CD14-positive monocyte (primary cell): ENCODE measurements at regions not wholly inside any gene's neighbourhood (a gene's known extent, or its start where the extent isn't known, plus 50 kb on each side); places are given as distances from the start of the nearest gene placed in this dataset.

Source experiments
- DNase-seq, 3 donors: peaks; one replicate each; pipeline ENCODE4 v3.0.0-alpha.2; 2011 to 2022
- H2AFZ ChIP-seq: 2 replicates; pipeline ENCODE4 v1.6.0; 2012; ENCODE audit warnings: mild to moderate bottlenecking, low read depth, low read length, inconsistent platforms; ENCODE audit not compliant: insufficient read depth, poor library complexity, severe bottlenecking
- H3K27ac ChIP-seq, 2 donors: 1 replicate in 1 of 2; 2 replicates in 1 of 2; pipeline ENCODE4 v1.5.1; 2012 to 2013; ENCODE audit warnings: low read length in 2 of 2, control low read depth in 1 of 2, inconsistent platforms in 1 of 2, low read depth in 1 of 2, mild to moderate bottlenecking in 1 of 2
- H3K27me3 ChIP-seq, 2 donors: one replicate each; pipeline versions ENCODE4 v1.6.0 to v1.6.1; 2011 to 2013; ENCODE audit warnings: low read length in 2 of 2; ENCODE audit not compliant: control insufficient read depth in 2 of 2, insufficient read depth in 2 of 2
- H3K36me3 ChIP-seq, 2 donors: replicated peaks in 1 of 2; 1 replicate in 1 of 2; 2 replicates in 1 of 2; pipeline versions ENCODE4 v1.5.1 to v1.6.1; 2012 to 2013; ENCODE audit warnings: low read length in 2 of 2, control low read depth in 1 of 2, inconsistent platforms in 1 of 2, mild to moderate bottlenecking in 1 of 2; ENCODE audit not compliant: insufficient read depth in 2 of 2, control insufficient read depth in 1 of 2
- H3K4me1 ChIP-seq, 2 donors: 1 replicate in 1 of 2; 2 replicates in 1 of 2; pipeline versions ENCODE4 v1.5.1 to v1.6.1; 2012 to 2013; ENCODE audit warnings: low read length in 2 of 2, control low read depth in 1 of 2, inconsistent platforms in 1 of 2, mild to moderate bottlenecking in 1 of 2, moderate library complexity in 1 of 2; ENCODE audit not compliant: insufficient read depth in 2 of 2, control insufficient read depth in 1 of 2
- H3K4me2 ChIP-seq: replicated peaks from 2 replicates; pipeline ENCODE3; 2012; ENCODE audit warnings: low read length, moderate library complexity, mild to moderate bottlenecking; ENCODE audit not compliant: poor library complexity, severe bottlenecking; ENCODE audit errors: extremely low read depth
- H3K4me3 ChIP-seq, 3 experiments: fragments of 200-600 bp in 1 of 3; sonication (generic) in 1 of 3; replicated peaks in 1 of 3; 1 replicate in 2 of 3; 2 replicates in 1 of 3; pipeline ENCODE4 v1.5.1; 2011 to 2013; ENCODE audit warnings: low read length in 3 of 3, mild to moderate bottlenecking in 3 of 3, control low read depth in 2 of 3, low read depth in 2 of 3, inconsistent platforms in 1 of 3, moderate library complexity in 1 of 3
- H3K79me2 ChIP-seq: 2 replicates; pipeline ENCODE4 v1.6.0; 2012; ENCODE audit warnings: mild to moderate bottlenecking, control low read depth, inconsistent platforms, low read length, moderate library complexity; ENCODE audit not compliant: insufficient read depth
- H3K9ac ChIP-seq: 2 replicates; pipeline ENCODE4 v1.6.0; 2017; ENCODE audit warnings: low read length, mild to moderate bottlenecking; ENCODE audit not compliant: insufficient read depth, poor library complexity, severe bottlenecking
- H3K9me3 ChIP-seq, 2 donors: replicated peaks in 1 of 2; 1 replicate in 1 of 2; 2 replicates in 1 of 2; pipeline versions ENCODE4 v1.5.1 to v1.6.1; 2012 to 2013; ENCODE audit warnings: low read length in 2 of 2, control low read depth in 1 of 2; ENCODE audit not compliant: control insufficient read depth in 1 of 2, insufficient read depth in 1 of 2
- H4K20me1 ChIP-seq: 2 replicates; pipeline ENCODE4 v1.6.0; 2012; ENCODE audit warnings: mild to moderate bottlenecking, low read length, control low read depth, moderate library complexity; ENCODE audit not compliant: insufficient read depth
- H3K27ac Mint-ChIP-seq, 7 donors: one replicate each; pipeline ENCODE4 v1.8.0; 2020; ENCODE audit warnings: mild to moderate bottlenecking in 7 of 7, mixed read lengths in 7 of 7, moderate library complexity in 6 of 7, inconsistent platforms in 2 of 7
- H3K27me3 Mint-ChIP-seq, 3 donors: one replicate each; pipeline ENCODE4 v1.8.0; 2021 to 2022; ENCODE audit warnings: low read depth in 3 of 3, mild to moderate bottlenecking in 3 of 3, mixed read lengths in 3 of 3, moderate library complexity in 3 of 3, inconsistent platforms in 1 of 3
- H3K36me3 Mint-ChIP-seq, 2 donors: one replicate each; pipeline ENCODE4 v1.8.0; 2020; ENCODE audit warnings: mixed read lengths in 2 of 2, inconsistent platforms in 1 of 2, mild to moderate bottlenecking in 1 of 2
- H3K4me1 Mint-ChIP-seq: one replicate; pipeline ENCODE4 v1.8.0; 2020; ENCODE audit warnings: mild to moderate bottlenecking, mixed read lengths
- H3K4me3 Mint-ChIP-seq, 2 donors: one replicate each; pipeline ENCODE4 v1.8.0; 2020; ENCODE audit warnings: mild to moderate bottlenecking in 2 of 2, mixed read lengths in 2 of 2, moderate library complexity in 1 of 2
- H3K9me3 Mint-ChIP-seq, 7 donors: one replicate each; pipeline ENCODE4 v1.8.0; 2020 to 2022; ENCODE audit warnings: mixed read lengths in 7 of 7, mild to moderate bottlenecking in 6 of 7, moderate library complexity in 6 of 7, inconsistent platforms in 2 of 7
- WGBS: methylation state at CpG from one replicate; pipeline ENCODE4 v1.1.5; 2013; ENCODE audit warnings: missing lambda C conversion rate; ENCODE audit not compliant: insufficient coverage; 5-methylcytosine and 5-hydroxymethylcytosine counted together
- intact Hi-C, 2 donors: fragments of 100-400 bp; cut with micrococcal nuclease; formaldehyde crosslinking; loops; one replicate each; pipeline versions ENCODE4 v1.15.0 to v1.15.1; 2023
- TF ChIP-seq, protein P1 (sequence below): fragments of 200-600 bp; IDR thresholded peaks from one replicate; pipeline ENCODE4 v1.8.0; 2022; ENCODE audit warnings: antibody characterized with exemption, mild to moderate bottlenecking

DNA sequence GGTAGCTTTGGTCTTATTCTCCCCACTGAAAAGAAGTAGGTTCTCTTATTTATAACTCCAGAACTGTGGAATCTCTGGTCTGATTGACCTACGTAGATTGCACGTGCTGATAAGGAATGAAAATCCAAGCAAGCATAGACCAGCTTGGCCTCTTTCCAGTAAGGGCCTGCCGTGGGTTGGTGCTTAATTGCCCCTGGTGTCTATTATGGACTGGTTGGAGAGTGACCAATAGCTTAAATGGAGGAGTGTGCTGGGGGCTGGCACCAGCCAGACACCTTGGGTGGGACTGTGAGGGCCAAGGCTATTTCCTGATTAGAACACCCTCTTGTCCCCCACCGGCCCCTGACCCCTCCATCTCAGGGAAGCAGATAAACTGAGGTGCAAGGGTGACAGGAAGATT is 74.0 kb downstream of the TENT5C start:
- Histone ChIP-seq H3K4me2 (no peak overlapping the region), H3K9me3 (no peaks in the 10 kb centered on the region), H3K4me3 (no peak overlapping the region), H3K27ac (no peak overlapping the region), H3K36me3 (no peaks in the 10 kb centered on the region), H3K27me3 (no peaks in the 10 kb centered on the region), H2AFZ (no peak overlapping the region), H3K79me2 (no peaks in the 10 kb centered on the region), H3K4me1 (no peaks in the 10 kb centered on the region), H4K20me1 (no peaks in the 10 kb centered on the region), H3K9ac (no peak overlapping the region)
- no peak for DNase-seq
- WGBS, result 100% methylated on average over 3 of the region's 4 CpGs
- peaks cover 0 to 3% (median 3%) of the 10 kb centered on the region in 3 donors for H3K27me3 Mint-ChIP-seq
- TF ChIP-seq, protein P1, sequence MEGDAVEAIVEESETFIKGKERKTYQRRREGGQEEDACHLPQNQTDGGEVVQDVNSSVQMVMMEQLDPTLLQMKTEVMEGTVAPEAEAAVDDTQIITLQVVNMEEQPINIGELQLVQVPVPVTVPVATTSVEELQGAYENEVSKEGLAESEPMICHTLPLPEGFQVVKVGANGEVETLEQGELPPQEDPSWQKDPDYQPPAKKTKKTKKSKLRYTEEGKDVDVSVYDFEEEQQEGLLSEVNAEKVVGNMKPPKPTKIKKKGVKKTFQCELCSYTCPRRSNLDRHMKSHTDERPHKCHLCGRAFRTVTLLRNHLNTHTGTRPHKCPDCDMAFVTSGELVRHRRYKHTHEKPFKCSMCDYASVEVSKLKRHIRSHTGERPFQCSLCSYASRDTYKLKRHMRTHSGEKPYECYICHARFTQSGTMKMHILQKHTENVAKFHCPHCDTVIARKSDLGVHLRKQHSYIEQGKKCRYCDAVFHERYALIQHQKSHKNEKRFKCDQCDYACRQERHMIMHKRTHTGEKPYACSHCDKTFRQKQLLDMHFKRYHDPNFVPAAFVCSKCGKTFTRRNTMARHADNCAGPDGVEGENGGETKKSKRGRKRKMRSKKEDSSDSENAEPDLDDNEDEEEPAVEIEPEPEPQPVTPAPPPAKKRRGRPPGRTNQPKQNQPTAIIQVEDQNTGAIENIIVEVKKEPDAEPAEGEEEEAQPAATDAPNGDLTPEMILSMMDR, result no peak
- H3K27ac Mint-ChIP-seq, result peak overlapping the region in 1 of 7 donors; percentile 67
- peaks cover 2% of the 10 kb centered on the region for H3K4me1 Mint-ChIP-seq
- intact Hi-C loops, result no loop called here
- no peaks in the 10 kb centered on the region for H3K36me3 Mint-ChIP-seq
- H3K4me3 Mint-ChIP-seq, result no peak overlapping the region
- H3K9me3 Mint-ChIP-seq, result peaks cover 0 to 1% (median 0%) of the 10 kb centered on the region in 7 donors

DNA sequence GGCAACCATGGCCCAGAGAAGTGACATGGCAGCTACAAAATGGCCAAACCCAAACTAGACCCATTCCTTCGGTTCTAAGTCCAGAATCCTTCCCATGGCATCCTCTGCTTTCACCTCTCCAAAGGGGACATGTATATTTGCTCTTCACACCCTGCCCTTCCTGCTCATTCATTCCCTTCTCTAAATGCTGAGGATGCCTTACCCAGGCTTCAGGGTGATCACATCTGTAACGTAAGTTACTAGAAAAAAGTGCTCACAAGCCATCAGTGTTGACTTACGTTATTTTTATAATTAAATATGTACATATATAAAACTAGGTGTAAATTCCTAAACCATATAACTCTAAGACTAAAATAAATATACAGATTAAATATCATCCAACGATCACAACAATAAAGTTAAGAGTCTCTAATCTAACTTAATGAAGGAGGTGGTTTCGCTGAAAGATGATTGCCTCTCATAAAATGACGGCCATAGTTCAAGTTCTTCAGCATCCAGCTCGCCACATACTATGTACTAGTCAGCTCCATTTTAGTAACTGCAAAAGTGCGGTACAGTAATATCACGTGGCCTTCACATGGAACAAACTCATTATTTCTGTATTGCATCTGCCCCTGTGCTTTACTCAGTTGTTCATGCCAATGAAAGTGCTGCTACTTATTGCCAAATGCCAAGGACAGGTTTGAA is 74.6 kb downstream of the TENT5C start:
- TF ChIP-seq, protein P1, result no peak
- H3K27ac ChIP-seq, result no peak overlapping the region
- Mint-ChIP-seq H3K27me3 (peaks cover 0 to 3% (median 3%) of the 10 kb centered on the region in 3 donors), H3K9me3 (peaks cover 0 to 1% (median 0%) of the 10 kb centered on the region in 7 donors), H3K4me1 (peaks cover 2% of the 10 kb centered on the region), H3K36me3 (no peaks in the 10 kb centered on the region), H3K4me3 (no peak overlapping the region), H3K27ac (peak overlapping the region in 1 of 7 donors; percentile 22)
- H3K36me3 ChIP-seq, result no peaks in the 10 kb centered on the region
- no peak overlapping the region for H3K4me3 ChIP-seq
- no peaks in the 10 kb centered on the region for H3K4me1 ChIP-seq
- no peaks in the 10 kb centered on the region for H4K20me1 ChIP-seq
- H3K9me3 ChIP-seq, result no peaks in the 10 kb centered on the region
- no peak for DNase-seq
- intact Hi-C loops, result no loop called here
- no peak overlapping the region for H3K4me2 ChIP-seq
- H3K27me3 ChIP-seq, result no peaks in the 10 kb centered on the region
- H3K9ac ChIP-seq, result no peak overlapping the region
- no peak overlapping the region for H2AFZ ChIP-seq
- H3K79me2 ChIP-seq, result no peaks in the 10 kb centered on the region
- 92% methylated on average over 4 of the region's 9 CpGs for WGBS
